Lower leg skin (tissue), 4 donors: ENCODE measurements at regions not wholly inside any gene's neighbourhood (a gene's known extent, or its start where the extent isn't known, plus 50 kb on each side); places are given as distances from the start of the nearest gene placed in this dataset.

Experiments used
- DNase-seq, 2 donors: peaks; one replicate each; pipeline ENCODE4 v3.0.0-alpha.2; 2019; ENCODE audit warnings: low spot score in 2 of 2
- H3K4me3 ChIP-seq: fragments of 200-600 bp; sonication (generic); 2 replicates; pipeline ENCODE4 v1.5.1; 2017; ENCODE audit warnings: mild to moderate bottlenecking, low read depth; ENCODE audit not compliant: poor library complexity, severe bottlenecking
- CTCF ChIP-seq, 3 donors: fragments of 450-650 bp; IDR thresholded peaks; one replicate each; pipeline ENCODE4 v1.5.1; 2016; ENCODE audit warnings: antibody characterized with exemption in 3 of 3, mild to moderate bottlenecking in 3 of 3, moderate library complexity in 2 of 3
- POLR2A ChIP-seq, 2 donors: fragments of 450-650 bp; IDR thresholded peaks; one replicate each; pipeline ENCODE4 v1.6.1; 2016 to 2017; ENCODE audit warnings: antibody characterized with exemption in 2 of 2, mild to moderate bottlenecking in 1 of 2, moderate library complexity in 1 of 2
- WGBS, 2 donors: methylation state at CpG; one replicate each; pipeline ENCODE4 v1.1.5; 2018; 5-methylcytosine and 5-hydroxymethylcytosine counted together
- intact Hi-C: fragments of 100-400 bp; cut with DNase I; formaldehyde crosslinking; loops from one replicate; pipeline ENCODE4 v1.15.0; 2023; ENCODE audit warnings: low total_unique reads

GRCh38 chr2:75338461-75338860 lies 139.1 kb upstream of the TACR1 start:
- TF ChIP-seq CTCF (IDR thresholded peaks at IDR 0.05) (no peak), POLR2A (IDR thresholded peaks at IDR 0.05) (no peak)
- WGBS, 2 donors: 83 to 88% methylated on average over 5 of the region's 5 CpGs
- DNase-seq: no peak
- no peak overlapping the region for H3K4me3 ChIP-seq
- intact Hi-C loops: no loop called here

- DNase-seq: no peak
- TF ChIP-seq CTCF (IDR thresholded peaks at IDR 0.05) (no peak), POLR2A (IDR thresholded peaks at IDR 0.05) (no peak)
- H3K4me3 ChIP-seq: no peak overlapping the region
- intact Hi-C loops: no loop called here
- 86 to 92% methylated on average over 3 of the region's 3 CpGs for WGBS, 2 donors
These were observed 138.3 kb upstream of the TACR1 start for GRCh38 chr2:75337619-75338018.

GRCh38 chr2:75337016-75337415 lies 137.7 kb upstream of the TACR1 start:
- WGBS, 2 donors: 58 to 76% methylated on average over 5 of the region's 5 CpGs
- intact Hi-C loops: no loop called here
- DNase-seq: no peak
- TF ChIP-seq POLR2A (IDR thresholded peaks at IDR 0.05) (no peak), CTCF (IDR thresholded peaks at IDR 0.05) (no peak)
- no peak overlapping the region for H3K4me3 ChIP-seq

- TF ChIP-seq POLR2A (IDR thresholded peaks at IDR 0.05): no peak
- no peak for TF ChIP-seq CTCF (IDR thresholded peaks at IDR 0.05)
- 75 to 81% methylated on average over 3 of the region's 3 CpGs for WGBS, 2 donors
These were observed 137.1 kb upstream of the TACR1 start for GRCh38 chr2:75336451-75336850.

GRCh38 chr2:75334076-75334475 lies 134.8 kb upstream of the TACR1 start:
- intact Hi-C loops: no loop called here
- no peak for DNase-seq
- no peak overlapping the region for H3K4me3 ChIP-seq
- TF ChIP-seq POLR2A (IDR thresholded peaks at IDR 0.05) (no peak), CTCF (IDR thresholded peaks at IDR 0.05) (no peak)
- WGBS, 2 donors: 83 to 87% methylated on average over 6 of the region's 6 CpGs

More at GRCh38 chr2:75336451-75336850, 137.1 kb upstream of the TACR1 start:
- H3K4me3 ChIP-seq: no peak overlapping the region
- no peak for DNase-seq
- intact Hi-C loops: no loop called here

- no peak overlapping the region for H3K4me3 ChIP-seq
- no peak for DNase-seq
- TF ChIP-seq CTCF (IDR thresholded peaks at IDR 0.05) (no peak), POLR2A (IDR thresholded peaks at IDR 0.05) (no peak)
- WGBS, 2 donors: 83 to 94% methylated on average over 2 of the region's 2 CpGs
- intact Hi-C loops: no loop called here
These were observed 134.3 kb upstream of the TACR1 start for GRCh38 chr2:75333646-75334045.
